ENCODE measurements at regions not wholly inside any gene's neighbourhood (a gene's known extent, or its start where the extent isn't known, plus 50 kb on each side); places are given as distances from the start of the nearest gene placed in this dataset.

- no peak for TF ChIP-seq ATF6 (CRISPR knock-in tag; IDR thresholded peaks at IDR 0.05)
- TF ChIP-seq, protein P1, sequence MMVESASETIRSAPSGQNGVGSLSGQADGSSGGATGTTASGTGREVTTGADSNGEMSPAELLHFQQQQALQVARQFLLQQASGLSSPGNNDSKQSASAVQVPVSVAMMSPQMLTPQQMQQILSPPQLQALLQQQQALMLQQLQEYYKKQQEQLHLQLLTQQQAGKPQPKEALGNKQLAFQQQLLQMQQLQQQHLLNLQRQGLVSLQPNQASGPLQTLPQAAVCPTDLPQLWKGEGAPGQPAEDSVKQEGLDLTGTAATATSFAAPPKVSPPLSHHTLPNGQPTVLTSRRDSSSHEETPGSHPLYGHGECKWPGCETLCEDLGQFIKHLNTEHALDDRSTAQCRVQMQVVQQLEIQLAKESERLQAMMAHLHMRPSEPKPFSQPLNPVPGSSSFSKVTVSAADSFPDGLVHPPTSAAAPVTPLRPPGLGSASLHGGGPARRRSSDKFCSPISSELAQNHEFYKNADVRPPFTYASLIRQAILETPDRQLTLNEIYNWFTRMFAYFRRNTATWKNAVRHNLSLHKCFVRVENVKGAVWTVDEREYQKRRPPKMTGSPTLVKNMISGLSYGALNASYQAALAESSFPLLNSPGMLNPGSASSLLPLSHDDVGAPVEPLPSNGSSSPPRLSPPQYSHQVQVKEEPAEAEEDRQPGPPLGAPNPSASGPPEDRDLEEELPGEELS (CRISPR knock-in tag; IDR thresholded peaks at IDR 0.05), result no peak
Measured at GRCh38 chr6:12576389-12576788, 140.2 kb upstream of the PHACTR1 start (continued).

GRCh38 chr6:12577124-12577850, 139.3 kb upstream of the PHACTR1 start:
- ChIA-PET POLR2A (no interaction called here), CTCF (no interaction called here)
- no peaks in the 10 kb centered on the region for H3K27me3 Mint-ChIP-seq (ENCODE audit: low read depth)
- H3K4me3 Mint-ChIP-seq, result no peak overlapping the region
- H3K36me3 Mint-ChIP-seq, result no peaks in the 10 kb centered on the region
- TF ChIP-seq, protein P2, sequence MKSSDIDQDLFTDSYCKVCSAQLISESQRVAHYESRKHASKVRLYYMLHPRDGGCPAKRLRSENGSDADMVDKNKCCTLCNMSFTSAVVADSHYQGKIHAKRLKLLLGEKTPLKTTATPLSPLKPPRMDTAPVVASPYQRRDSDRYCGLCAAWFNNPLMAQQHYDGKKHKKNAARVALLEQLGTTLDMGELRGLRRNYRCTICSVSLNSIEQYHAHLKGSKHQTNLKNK (CRISPR knock-in tag; IDR thresholded peaks at IDR 0.05), result no peak
- TF ChIP-seq MYBL2 (CRISPR knock-in tag; IDR thresholded peaks at IDR 0.05), result no peak
- no peak for TF ChIP-seq ERG (CRISPR knock-in tag; IDR thresholded peaks at IDR 0.05)
- no peak for TF ChIP-seq ZNF219 (CRISPR knock-in tag; IDR thresholded peaks at IDR 0.05; ENCODE audit: borderline replicate concordance)
- no peak for TF ChIP-seq ATF6 (CRISPR knock-in tag; IDR thresholded peaks at IDR 0.05)
- no peak for TF ChIP-seq ZNF671 (CRISPR knock-in tag; IDR thresholded peaks at IDR 0.05)
- TF ChIP-seq, protein P3, sequence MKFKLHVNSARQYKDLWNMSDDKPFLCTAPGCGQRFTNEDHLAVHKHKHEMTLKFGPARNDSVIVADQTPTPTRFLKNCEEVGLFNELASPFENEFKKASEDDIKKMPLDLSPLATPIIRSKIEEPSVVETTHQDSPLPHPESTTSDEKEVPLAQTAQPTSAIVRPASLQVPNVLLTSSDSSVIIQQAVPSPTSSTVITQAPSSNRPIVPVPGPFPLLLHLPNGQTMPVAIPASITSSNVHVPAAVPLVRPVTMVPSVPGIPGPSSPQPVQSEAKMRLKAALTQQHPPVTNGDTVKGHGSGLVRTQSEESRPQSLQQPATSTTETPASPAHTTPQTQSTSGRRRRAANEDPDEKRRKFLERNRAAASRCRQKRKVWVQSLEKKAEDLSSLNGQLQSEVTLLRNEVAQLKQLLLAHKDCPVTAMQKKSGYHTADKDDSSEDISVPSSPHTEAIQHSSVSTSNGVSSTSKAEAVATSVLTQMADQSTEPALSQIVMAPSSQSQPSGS (CRISPR knock-in tag; IDR thresholded peaks at IDR 0.05; ENCODE audit: borderline replicate concordance, low read depth), result no peak
- no peak for TF ChIP-seq FOXK1 (CRISPR knock-in tag; IDR thresholded peaks at IDR 0.05)
- TF ChIP-seq AR (CRISPR knock-in tag; IDR thresholded peaks at IDR 0.05), result no peak
- H3K9me3 Mint-ChIP-seq, result no peaks in the 10 kb centered on the region
- no peak for DNase-seq (ENCODE audit: low spot score)
- no peak for ATAC-seq
- peaks cover 11% of the 10 kb centered on the region for H3K4me1 Mint-ChIP-seq
- H3K27ac Mint-ChIP-seq, result no peak overlapping the region; the same call in 1 of the 2 replicates
